GM23338 (cell line): ENCODE measurements at regions not wholly inside any gene's neighbourhood (a gene's known extent, or its start where the extent isn't known, plus 50 kb on each side); places are given as distances from the start of the nearest gene placed in this dataset.

Source experiments
- EZH2phosphoT487 ChIP-seq: fragments of 200-600 bp; sonication (generic); IDR thresholded peaks from one replicate; pipeline ENCODE4 v1.8.1; 2018; ENCODE audit warnings: antibody characterized with exemption; ENCODE audit not compliant: unreplicated experiment
- JUNB ChIP-seq: IDR thresholded peaks from one replicate; pipeline ENCODE4 v1.6.1; 2016; ENCODE audit warnings: antibody characterized with exemption; ENCODE audit not compliant: unreplicated experiment

DNA sequence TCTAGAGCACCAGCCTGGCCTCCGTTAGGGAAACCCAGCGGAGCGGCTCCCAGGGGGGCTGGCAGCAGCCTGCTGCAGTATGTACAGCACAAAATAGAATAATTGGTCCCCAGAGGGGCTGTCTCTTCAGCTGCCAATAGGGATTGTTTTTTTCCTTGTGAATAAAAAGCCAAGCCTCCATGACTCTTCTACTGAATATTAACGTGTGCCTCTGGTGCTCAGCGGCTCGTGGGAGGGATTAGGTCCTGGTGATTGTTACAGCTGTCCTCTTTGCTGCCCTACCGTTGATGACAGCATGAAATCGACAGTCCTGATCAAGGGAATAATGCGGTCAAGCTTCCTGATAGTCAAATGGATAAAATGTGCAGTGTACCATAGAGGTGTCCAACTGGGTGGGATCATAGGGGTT, 190.7 kb upstream of the RUNX1 start:
- no peak for TF ChIP-seq JUNB
- TF ChIP-seq EZH2phosphoT487: no peak
